ENCODE measurements at regions not wholly inside any gene's neighbourhood (a gene's known extent, or its start where the extent isn't known, plus 50 kb on each side); places are given as distances from the start of the nearest gene placed in this dataset.

- Mint-ChIP-seq H3K27ac (ENCODE audit: unreplicated experiment) (no peak overlapping the region), H3K4me1 (ENCODE audit: unreplicated experiment) (no peaks in the 10 kb centered on the region)
- no peak for TF ChIP-seq CTCF (IDR thresholded peaks at IDR 0.05)
These were observed 498.1 kb upstream of the FSTL5 start for GRCh38 chr4:162661913-162662312.

GRCh38 chr4:162659716-162660115 is 495.9 kb upstream of the FSTL5 start:
- no peaks in the 10 kb centered on the region for H3K9me3 Mint-ChIP-seq (ENCODE audit: unreplicated experiment)
- no peak overlapping the region for H3K27ac Mint-ChIP-seq (ENCODE audit: unreplicated experiment)
- H3K4me3 Mint-ChIP-seq (ENCODE audit: unreplicated experiment), result no peak overlapping the region
- no peak for TF ChIP-seq CTCF (IDR thresholded peaks at IDR 0.05)
- no peak for DNase-seq (ENCODE audit: extremely low spot score, unreplicated experiment)
- peaks cover 7% of the 10 kb centered on the region for H3K27me3 Mint-ChIP-seq (ENCODE audit: unreplicated experiment)
- no peaks in the 10 kb centered on the region for H3K36me3 Mint-ChIP-seq (ENCODE audit: unreplicated experiment)
- no peaks in the 10 kb centered on the region for H3K4me1 Mint-ChIP-seq (ENCODE audit: unreplicated experiment)

More at GRCh38 chr4:162661913-162662312, 498.1 kb upstream of the FSTL5 start:
- H3K9me3 Mint-ChIP-seq (ENCODE audit: unreplicated experiment), result peaks cover 10% of the 10 kb centered on the region
- no peak overlapping the region for H3K4me3 Mint-ChIP-seq (ENCODE audit: unreplicated experiment)
- H3K36me3 Mint-ChIP-seq (ENCODE audit: unreplicated experiment), result no peaks in the 10 kb centered on the region
- no peak for DNase-seq (ENCODE audit: extremely low spot score, unreplicated experiment)
- peaks cover 7% of the 10 kb centered on the region for H3K27me3 Mint-ChIP-seq (ENCODE audit: unreplicated experiment)

GRCh38 chr4:162657966-162658365 is 494.2 kb upstream of the FSTL5 start:
- no peak overlapping the region for H3K27ac Mint-ChIP-seq (ENCODE audit: unreplicated experiment)
- H3K36me3 Mint-ChIP-seq (ENCODE audit: unreplicated experiment), result no peaks in the 10 kb centered on the region
- peaks cover 5% of the 10 kb centered on the region for H3K27me3 Mint-ChIP-seq (ENCODE audit: unreplicated experiment)
- H3K4me1 Mint-ChIP-seq (ENCODE audit: unreplicated experiment), result no peaks in the 10 kb centered on the region
- no peaks in the 10 kb centered on the region for H3K9me3 Mint-ChIP-seq (ENCODE audit: unreplicated experiment)
- H3K4me3 Mint-ChIP-seq (ENCODE audit: unreplicated experiment), result no peak overlapping the region
- TF ChIP-seq CTCF (IDR thresholded peaks at IDR 0.05), result no peak
- DNase-seq (ENCODE audit: extremely low spot score, unreplicated experiment), result no peak

- TF ChIP-seq CTCF (IDR thresholded peaks at IDR 0.05), result no peak
- Mint-ChIP-seq H3K27me3 (ENCODE audit: unreplicated experiment) (no peaks in the 10 kb centered on the region), H3K4me1 (ENCODE audit: unreplicated experiment) (peaks cover 16% of the 10 kb centered on the region), H3K27ac (ENCODE audit: unreplicated experiment) (no peak overlapping the region), H3K9me3 (ENCODE audit: unreplicated experiment) (no peaks in the 10 kb centered on the region), H3K4me3 (ENCODE audit: unreplicated experiment) (no peak overlapping the region), H3K36me3 (ENCODE audit: unreplicated experiment) (no peaks in the 10 kb centered on the region)
- DNase-seq (ENCODE audit: extremely low spot score, unreplicated experiment), result no peak
These were observed 486.4 kb upstream of the FSTL5 start for GRCh38 chr4:162650166-162650565.

- no peak for DNase-seq (ENCODE audit: extremely low spot score, unreplicated experiment)
- Mint-ChIP-seq H3K4me1 (ENCODE audit: unreplicated experiment) (peaks cover 22% of the 10 kb centered on the region), H3K9me3 (ENCODE audit: unreplicated experiment) (peaks cover 5% of the 10 kb centered on the region), H3K4me3 (ENCODE audit: unreplicated experiment) (no peak overlapping the region), H3K27me3 (ENCODE audit: unreplicated experiment) (no peaks in the 10 kb centered on the region), H3K36me3 (ENCODE audit: unreplicated experiment) (no peaks in the 10 kb centered on the region), H3K27ac (ENCODE audit: unreplicated experiment) (no peak overlapping the region)
- TF ChIP-seq CTCF (IDR thresholded peaks at IDR 0.05), result peak; percentile 60
These were observed 481.6 kb upstream of the FSTL5 start for GRCh38 chr4:162645381-162645780.

Data from osteocyte (in vitro differentiated cells).